ENCODE measurements at regions not wholly inside any gene's neighbourhood (a gene's known extent, or its start where the extent isn't known, plus 50 kb on each side); places are given as distances from the start of the nearest gene placed in this dataset.

GRCh38 chr22:23384431-23384830 is 195.7 kb downstream of the IGLL1 start:
- TF ChIP-seq ZNF175 (tag by site-specific recombination; IDR thresholded peaks at IDR 0.05): no peak
- TF ChIP-seq CTCF (tag by site-specific recombination; IDR thresholded peaks at IDR 0.05): no peak
- TF ChIP-seq ZBTB8A (tag by site-specific recombination; IDR thresholded peaks at IDR 0.05): no peak
- no peak for TF ChIP-seq ZNF449 (tag by site-specific recombination; IDR thresholded peaks at IDR 0.05)
- TF ChIP-seq ZNF776 (tag by site-specific recombination; IDR thresholded peaks at IDR 0.05; ENCODE audit: borderline replicate concordance): no peak
- TF ChIP-seq ZNF580 (tag by site-specific recombination; IDR thresholded peaks at IDR 0.05): no peak
- TF ChIP-seq YY1 (tag by site-specific recombination; IDR thresholded peaks at IDR 0.05): no peak

Data from HEK293 (cell line).